DND-41 (cell line): ENCODE measurements at regions not wholly inside any gene's neighbourhood (a gene's known extent, or its start where the extent isn't known, plus 50 kb on each side); places are given as distances from the start of the nearest gene placed in this dataset.

ENCODE experiments used
- CTCF ChIP-seq: IDR thresholded peaks from 2 replicates; pipeline ENCODE4 v1.5.1; 2012; ENCODE audit warnings: borderline replicate concordance, low read length, moderate library complexity, mild to moderate bottlenecking; ENCODE audit not compliant: poor library complexity, severe bottlenecking; ENCODE audit errors: extremely low read depth
- EZH2 ChIP-seq: IDR thresholded peaks from 3 replicates; pipeline ENCODE4 v1.6.1; 2012; ENCODE audit warnings: borderline replicate concordance, low read depth, mild to moderate bottlenecking, moderate library complexity, low read length, inconsistent platforms; ENCODE audit not compliant: severe bottlenecking

GRCh38 chr20:24836661-24837299, 112.3 kb upstream of the CST7 start:
- TF ChIP-seq CTCF (no peak), EZH2 (no peak)
